Tibial artery (tissue), 4 donors: ENCODE measurements at regions not wholly inside any gene's neighbourhood (a gene's known extent, or its start where the extent isn't known, plus 50 kb on each side); places are given as distances from the start of the nearest gene placed in this dataset.

ENCODE experiments used
- DNase-seq, 2 donors: peaks; one replicate each; pipeline ENCODE4 v3.0.0-alpha.2; 2019
- H3K27ac ChIP-seq, 2 donors: fragments of 200-600 bp; sonication (generic) in 1 of 2; 1 replicate in 1 of 2; 2 replicates in 1 of 2; pipeline ENCODE4 v1.5.1; 2018 to 2019; ENCODE audit warnings: mild to moderate bottlenecking in 1 of 2
- H3K27me3 ChIP-seq, 2 donors: fragments of 200-600 bp; sonication (generic) in 1 of 2; one replicate each; pipeline versions ENCODE4 v1.5.1 to v1.6.0; 2016 to 2019
- H3K36me3 ChIP-seq, 3 donors: fragments of 200-600 bp; sonication (generic) in 2 of 3; one replicate each; pipeline ENCODE4 v1.5.1; 2016 to 2019; ENCODE audit warnings: mild to moderate bottlenecking in 2 of 3
- H3K4me1 ChIP-seq, 4 donors: fragments of 200-600 bp; sonication (generic) in 2 of 4; 1 replicate in 3 of 4; 2 replicates in 1 of 4; pipeline ENCODE4 v1.5.1; 2016 to 2019
- H3K4me3 ChIP-seq, 2 donors: fragments of 200-600 bp; sonication (generic) in 1 of 2; 1 replicate in 1 of 2; 2 replicates in 1 of 2; pipeline ENCODE4 v1.5.1; 2018 to 2019; ENCODE audit warnings: mild to moderate bottlenecking in 2 of 2
- H3K9me3 ChIP-seq, 3 donors: fragments of 200-600 bp; sonication (generic) in 1 of 3; one replicate each; pipeline ENCODE4 v1.5.1; 2016 to 2019
- intact Hi-C: fragments of 100-400 bp; cut with DNase I; formaldehyde crosslinking; loops from one replicate; pipeline ENCODE4 v1.15.0; 2023; ENCODE audit warnings: low total_unique reads
- TF ChIP-seq, protein P1 (sequence below), 2 experiments: fragments of 200-600 bp in 1 of 2; fragments of 450-650 bp in 1 of 2; IDR thresholded peaks; one replicate each; pipeline ENCODE4 v1.5.1; 2017 to 2019; ENCODE audit warnings: antibody characterized with exemption in 2 of 2, mild to moderate bottlenecking in 1 of 2, moderate library complexity in 1 of 2

GRCh38 chr1:98057236-98057910 lies 136.5 kb upstream of the DPYD start:
- DNase-seq, result no peak
- intact Hi-C loops, result no loop called here
- H3K4me1 ChIP-seq, result peaks cover 0 to 15% (median 7%) of the 10 kb centered on the region in 4 donors

DNA sequence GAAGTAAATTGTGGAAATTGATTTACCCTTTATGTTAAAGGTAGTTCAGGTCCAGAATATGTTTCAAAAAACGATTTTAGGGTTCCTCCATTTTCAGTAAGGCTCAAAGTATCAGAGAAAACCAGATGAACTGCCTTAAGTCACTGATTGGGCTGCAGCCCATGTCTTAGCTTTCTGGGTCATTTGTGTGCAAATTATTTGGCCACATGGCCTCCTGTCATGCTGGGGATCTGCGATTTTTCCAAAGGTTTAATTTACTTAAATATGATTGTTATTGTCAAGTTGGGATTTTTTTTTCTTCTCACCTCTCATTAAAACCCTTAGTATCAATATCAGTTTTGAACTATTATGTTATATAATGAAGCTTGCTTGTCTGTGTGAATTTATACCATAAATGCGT lies 135.9 kb upstream of the DPYD start:
- intact Hi-C loops, result no loop called here
- Histone ChIP-seq H3K36me3 (no peaks in the 10 kb centered on the region), H3K9me3 (no peaks in the 10 kb centered on the region), H3K4me3 (no peak overlapping the region), H3K27ac (no peak overlapping the region), H3K27me3 (peaks cover 2 to 20% of the 10 kb centered on the region in 2 donors), H3K4me1 (peaks cover 0 to 15% (median 7%) of the 10 kb centered on the region in 4 donors)
- TF ChIP-seq, protein P1, sequence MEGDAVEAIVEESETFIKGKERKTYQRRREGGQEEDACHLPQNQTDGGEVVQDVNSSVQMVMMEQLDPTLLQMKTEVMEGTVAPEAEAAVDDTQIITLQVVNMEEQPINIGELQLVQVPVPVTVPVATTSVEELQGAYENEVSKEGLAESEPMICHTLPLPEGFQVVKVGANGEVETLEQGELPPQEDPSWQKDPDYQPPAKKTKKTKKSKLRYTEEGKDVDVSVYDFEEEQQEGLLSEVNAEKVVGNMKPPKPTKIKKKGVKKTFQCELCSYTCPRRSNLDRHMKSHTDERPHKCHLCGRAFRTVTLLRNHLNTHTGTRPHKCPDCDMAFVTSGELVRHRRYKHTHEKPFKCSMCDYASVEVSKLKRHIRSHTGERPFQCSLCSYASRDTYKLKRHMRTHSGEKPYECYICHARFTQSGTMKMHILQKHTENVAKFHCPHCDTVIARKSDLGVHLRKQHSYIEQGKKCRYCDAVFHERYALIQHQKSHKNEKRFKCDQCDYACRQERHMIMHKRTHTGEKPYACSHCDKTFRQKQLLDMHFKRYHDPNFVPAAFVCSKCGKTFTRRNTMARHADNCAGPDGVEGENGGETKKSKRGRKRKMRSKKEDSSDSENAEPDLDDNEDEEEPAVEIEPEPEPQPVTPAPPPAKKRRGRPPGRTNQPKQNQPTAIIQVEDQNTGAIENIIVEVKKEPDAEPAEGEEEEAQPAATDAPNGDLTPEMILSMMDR (IDR thresholded peaks at IDR 0.05), result no peak
- no peak for DNase-seq

More at GRCh38 chr1:98057236-98057910, 136.5 kb upstream of the DPYD start:
- H3K27me3 ChIP-seq, result peaks cover 2 to 14% of the 10 kb centered on the region in 2 donors
- H3K4me3 ChIP-seq, result no peak overlapping the region
- H3K36me3 ChIP-seq, result no peaks in the 10 kb centered on the region
- no peak overlapping the region for H3K27ac ChIP-seq
- no peaks in the 10 kb centered on the region for H3K9me3 ChIP-seq
- TF ChIP-seq, protein P1 (IDR thresholded peaks at IDR 0.05), result no peak

- Histone ChIP-seq H3K27ac (no peak overlapping the region), H3K4me1 (peaks cover 0 to 15% (median 7%) of the 10 kb centered on the region in 4 donors), H3K4me3 (no peak overlapping the region), H3K9me3 (no peaks in the 10 kb centered on the region), H3K27me3 (peaks cover 2 to 28% of the 10 kb centered on the region in 2 donors), H3K36me3 (no peaks in the 10 kb centered on the region)
- intact Hi-C loops, result no loop called here
- TF ChIP-seq, protein P1 (IDR thresholded peaks at IDR 0.05), result no peak
- no peak for DNase-seq
Measured at GRCh38 chr1:98055457-98055856, 134.6 kb upstream of the DPYD start.

DNA sequence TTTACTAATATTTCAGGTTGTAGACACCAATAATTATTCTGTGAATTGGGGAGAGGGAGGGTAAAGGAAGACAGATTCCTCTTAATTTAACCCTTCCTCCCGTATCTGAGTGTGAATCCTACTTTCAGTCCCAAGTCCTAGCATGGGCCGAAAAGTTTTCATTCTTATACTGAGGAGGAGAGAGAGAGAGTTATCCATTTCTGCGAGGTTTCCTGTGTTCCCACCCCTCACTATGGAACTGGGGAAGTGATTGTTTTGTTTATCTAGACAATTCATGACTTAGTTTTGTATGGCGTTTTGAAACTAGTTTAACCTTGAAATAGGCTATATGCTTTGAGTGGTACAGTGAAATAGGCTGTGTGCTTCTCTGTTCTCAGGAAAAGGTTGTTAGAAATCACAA lies 134.0 kb upstream of the DPYD start:
- intact Hi-C loops, result no loop called here
- no peak for DNase-seq
- peaks cover 2 to 35% of the 10 kb centered on the region in 2 donors for H3K27me3 ChIP-seq
- no peaks in the 10 kb centered on the region for H3K36me3 ChIP-seq
- TF ChIP-seq, protein P1 (IDR thresholded peaks at IDR 0.05), result no peak
- no peaks in the 10 kb centered on the region for H3K9me3 ChIP-seq
- H3K4me3 ChIP-seq, result no peak overlapping the region
- peaks cover 0 to 15% (median 7%) of the 10 kb centered on the region in 4 donors for H3K4me1 ChIP-seq
- H3K27ac ChIP-seq, result no peak overlapping the region

DNA sequence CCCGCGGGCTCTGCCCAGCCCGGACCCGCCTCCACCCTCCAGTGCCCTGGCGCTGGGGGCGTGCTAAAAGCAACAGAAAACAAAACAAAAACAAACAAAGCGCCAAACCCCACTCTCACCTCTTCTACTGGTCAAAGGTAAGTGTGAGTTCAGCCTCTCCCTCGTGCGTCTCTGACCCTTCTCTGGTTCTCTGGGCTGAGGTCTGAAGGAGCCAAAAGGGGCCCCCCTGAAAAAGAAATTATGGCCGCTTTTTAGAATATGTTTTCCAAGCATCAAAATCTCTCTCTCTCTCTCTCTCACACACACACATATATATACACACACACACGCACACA lies 133.5 kb upstream of the DPYD start:
- TF ChIP-seq, protein P1 (IDR thresholded peaks at IDR 0.05), result no peak
- peaks cover 2 to 39% of the 10 kb centered on the region in 2 donors for H3K27me3 ChIP-seq
- H3K4me1 ChIP-seq, result peaks cover 0 to 17% (median 7%) of the 10 kb centered on the region in 4 donors
- H3K36me3 ChIP-seq, result no peaks in the 10 kb centered on the region
- no peak overlapping the region for H3K27ac ChIP-seq
- no peaks in the 10 kb centered on the region for H3K9me3 ChIP-seq
- H3K4me3 ChIP-seq, result peak overlapping the region; percentile 46 to 59
- no peak for DNase-seq
- intact Hi-C loops, result no loop called here
